ENCODE measurements at regions not wholly inside any gene's neighbourhood (a gene's known extent, or its start where the extent isn't known, plus 50 kb on each side); places are given as distances from the start of the nearest gene placed in this dataset.

DNA sequence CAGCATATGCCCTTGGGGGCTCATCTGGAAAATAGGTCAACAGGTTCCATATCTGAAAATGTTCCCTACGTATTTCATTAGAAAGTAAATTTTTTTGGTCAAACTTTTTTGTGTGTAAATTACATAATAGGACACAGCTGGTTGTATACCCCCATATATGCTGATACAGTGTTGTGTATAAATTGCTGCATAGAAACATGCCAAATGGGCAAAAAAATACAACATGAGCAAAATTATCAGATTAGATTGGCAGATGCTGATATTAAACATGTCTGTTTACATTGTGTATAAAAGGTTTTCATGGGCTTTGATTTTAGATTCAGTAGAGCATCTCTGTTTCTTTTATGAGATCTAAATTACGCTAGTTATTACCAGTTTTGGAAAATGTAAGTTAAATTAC is 2223.0 kb downstream of the MAT2B start:
- no peak for DNase-seq

DNA sequence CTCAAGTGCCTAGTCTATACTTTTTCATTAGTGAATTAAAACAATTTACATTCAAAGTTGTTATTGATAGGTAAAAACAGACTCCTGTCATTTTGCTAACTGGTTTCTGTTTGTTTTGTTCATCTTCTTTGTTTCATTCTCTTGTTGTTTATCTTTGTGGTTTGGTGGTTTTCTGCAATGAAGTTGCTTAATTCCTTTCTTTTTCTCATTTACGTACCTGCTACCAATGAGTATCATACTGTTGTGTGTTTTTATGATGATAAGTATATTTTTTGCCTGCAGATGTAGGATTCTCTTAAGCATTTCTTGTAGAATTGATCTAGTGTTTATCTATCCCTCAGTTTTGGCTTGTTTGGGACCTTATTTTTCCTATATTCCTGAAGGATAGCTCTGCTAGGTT is 2230.0 kb downstream of the MAT2B start:
- no peak for DNase-seq

DNA sequence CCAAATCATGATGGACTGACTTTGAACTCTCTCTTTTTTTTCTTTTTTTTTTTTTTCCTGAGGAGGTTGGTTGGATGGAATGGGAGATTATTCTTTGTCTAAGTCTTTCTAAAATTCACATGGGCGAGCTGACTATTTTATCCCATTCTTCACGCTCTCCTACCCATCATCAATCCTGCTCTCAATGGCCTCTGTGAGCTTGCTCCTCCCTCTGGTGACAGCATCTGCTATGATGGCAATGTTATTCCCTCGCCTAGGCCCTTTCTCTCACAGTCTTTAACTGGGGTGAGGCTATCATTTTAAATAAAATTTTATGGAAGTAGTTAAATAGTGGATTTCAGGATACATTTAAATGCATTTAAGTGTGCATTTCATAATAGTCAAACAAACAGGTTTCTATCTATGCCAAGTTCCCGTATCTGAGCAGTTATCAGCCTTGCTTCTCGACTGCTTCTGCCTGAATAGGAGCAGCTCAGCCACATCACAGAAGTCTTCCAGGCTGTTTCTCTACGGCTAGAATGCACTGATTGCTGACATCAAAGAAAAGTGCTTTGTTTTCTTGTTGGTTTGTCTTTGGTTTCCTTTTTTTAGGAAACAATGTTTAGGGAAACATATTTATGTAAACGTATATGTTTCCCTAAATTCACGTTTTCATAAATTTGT is 2233.8 kb downstream of the MAT2B start:
- DNase-seq, result no peak

DNA sequence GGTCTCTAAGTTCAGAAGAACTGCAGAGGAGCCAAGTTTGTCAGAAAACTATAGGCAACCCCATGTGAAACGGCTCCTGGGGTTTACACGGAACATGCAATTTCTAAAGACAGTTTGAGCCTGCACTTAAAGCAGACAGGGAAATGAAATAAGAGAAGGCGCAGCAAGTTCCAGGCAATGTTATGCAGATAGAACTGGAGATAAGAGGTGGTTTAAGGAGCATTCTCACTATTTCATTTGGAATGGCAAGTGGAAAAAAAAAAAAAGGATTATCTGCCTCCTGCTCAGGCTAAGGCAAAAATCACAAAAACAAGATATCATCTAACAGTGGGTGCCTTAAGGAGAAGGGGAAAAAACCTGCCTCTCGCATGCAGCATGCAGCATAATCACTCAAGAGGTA is 2252.4 kb downstream of the MAT2B start:
- DNase-seq, result no peak

DNA sequence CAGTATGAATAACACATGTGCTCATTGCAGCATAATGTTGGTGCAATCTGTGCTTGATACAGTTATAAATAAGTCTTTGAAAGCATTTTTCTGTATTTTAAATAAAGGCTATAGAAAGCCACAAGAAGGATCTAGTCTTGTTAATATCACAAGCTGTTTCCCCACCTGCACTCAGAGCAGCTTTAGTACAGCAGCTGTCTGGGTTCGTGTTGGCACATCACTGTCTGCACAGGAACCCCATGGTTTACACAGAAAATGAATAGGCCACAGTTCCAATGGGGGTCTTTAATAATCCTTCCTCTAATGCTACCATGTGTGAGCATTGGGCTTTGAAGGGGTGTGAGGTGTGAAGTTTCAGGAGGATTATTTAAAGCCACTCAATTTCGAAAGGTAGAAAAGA is 2269.7 kb downstream of the MAT2B start:
- no peak for DNase-seq

DNA sequence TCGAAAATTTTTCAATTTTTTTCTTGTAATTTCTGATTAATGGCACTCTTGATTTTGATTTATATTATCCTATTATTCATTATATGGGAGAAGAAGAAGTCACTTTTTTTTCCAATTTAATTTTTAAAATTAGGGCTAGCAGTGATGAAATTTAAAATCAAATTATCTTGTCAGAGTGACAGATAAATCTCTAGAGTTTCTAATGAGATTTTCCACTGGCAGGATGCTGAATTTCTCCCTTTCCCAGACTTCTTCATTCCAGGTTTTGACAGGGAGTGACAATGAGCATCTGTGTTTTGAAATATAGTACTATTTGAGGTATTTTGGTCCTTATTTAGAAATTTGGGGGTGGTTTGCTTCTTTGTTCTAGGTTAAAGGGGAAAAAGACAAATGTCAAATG is 2274.1 kb downstream of the MAT2B start:
- DNase-seq, result no peak

DNA sequence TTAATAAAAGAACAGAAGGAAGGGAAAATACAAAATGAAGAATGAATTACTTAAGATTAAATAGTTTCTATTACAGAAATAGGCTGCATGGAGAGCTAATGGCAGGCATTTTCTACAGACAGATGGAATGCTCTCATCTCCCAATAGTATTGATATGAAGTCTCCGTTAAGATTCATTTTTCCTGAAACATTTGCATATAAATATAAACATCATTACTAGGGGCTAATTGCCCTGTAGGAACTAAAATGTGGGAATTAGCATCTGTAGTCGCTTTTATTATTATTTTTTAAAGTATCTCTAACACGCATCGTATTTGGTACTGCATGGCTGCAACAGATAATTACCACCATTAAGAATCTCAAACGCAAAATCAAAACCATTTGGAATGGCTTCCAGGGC is 2275.5 kb downstream of the MAT2B start:
- no peak for DNase-seq

DNA sequence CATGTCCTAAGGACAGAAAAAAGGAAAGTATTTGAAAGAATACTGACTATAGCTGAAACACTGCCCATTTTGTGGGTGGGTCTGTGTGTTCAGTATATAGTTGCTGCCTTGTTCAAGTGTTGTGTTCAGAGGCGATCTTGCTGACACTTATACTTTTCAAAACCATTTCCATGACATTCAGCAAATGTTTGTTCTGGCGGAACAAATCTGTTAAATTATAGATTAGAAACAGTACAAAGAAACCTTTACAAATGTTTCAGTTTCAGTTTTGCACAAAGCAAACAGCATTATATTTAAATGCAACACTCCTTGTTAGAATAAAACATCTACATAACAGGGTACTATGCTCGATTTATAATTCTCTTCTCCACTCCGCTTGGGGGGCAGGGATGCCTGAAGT is 2276.3 kb downstream of the MAT2B start:
- DNase-seq, result no peak

DNA sequence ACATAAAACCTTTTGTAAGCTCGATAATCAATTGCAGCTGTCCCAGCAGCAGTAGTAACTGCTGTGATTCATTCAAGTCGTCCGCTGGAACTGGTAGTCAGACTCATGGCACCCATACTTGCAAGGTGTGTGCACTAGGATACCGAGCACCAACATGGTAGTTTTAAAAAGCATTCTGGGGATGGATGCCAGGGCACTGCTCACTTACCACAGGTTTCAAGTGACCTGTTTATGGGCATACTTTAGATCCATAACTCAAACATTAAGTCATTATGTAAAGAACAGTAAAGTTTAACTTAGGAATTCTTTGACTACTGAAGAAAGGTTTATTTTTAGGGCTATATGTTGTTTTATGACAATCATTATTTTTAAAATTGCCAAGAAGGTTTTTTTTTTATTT is 2277.6 kb downstream of the MAT2B start:
- no peak for DNase-seq

DNA sequence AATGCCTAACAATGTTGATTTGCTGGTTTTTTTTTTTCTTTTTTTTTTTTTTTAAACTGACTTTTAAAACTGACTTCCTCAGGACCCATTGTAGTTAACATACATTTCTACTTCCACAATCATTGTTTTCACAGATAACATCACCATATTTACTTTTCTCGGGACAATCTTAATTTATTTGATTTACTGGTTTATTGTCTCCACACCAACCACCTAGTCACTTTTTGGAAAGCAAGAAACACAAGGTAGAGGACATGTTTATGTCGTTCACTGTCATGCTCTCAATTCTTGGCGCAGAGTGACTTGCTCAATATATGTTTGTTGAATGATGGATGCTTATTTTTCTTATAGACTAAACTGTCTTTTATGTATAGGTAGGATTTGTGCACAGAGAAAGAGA is 2280.7 kb downstream of the MAT2B start:
- no peak for DNase-seq

DNA sequence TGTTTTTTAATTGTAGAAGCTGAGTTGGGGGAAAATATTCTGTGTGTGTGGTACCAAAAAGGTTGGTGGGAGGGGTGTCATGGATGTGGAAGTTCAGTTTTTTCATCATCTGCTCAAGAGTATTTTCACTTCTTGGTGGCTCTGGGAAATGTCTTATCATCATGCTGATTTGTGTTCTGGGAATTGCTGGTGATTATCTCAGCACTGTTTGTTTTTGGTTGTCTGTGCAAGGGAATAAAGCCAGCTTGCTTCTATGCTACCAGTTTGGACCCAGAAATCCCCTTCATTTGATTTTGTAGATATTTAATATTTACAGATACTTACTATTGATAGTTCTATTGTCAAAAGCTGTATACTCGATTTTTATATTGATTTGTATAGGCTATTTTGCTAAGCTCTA is 2289.7 kb downstream of the MAT2B start:
- no peak for DNase-seq

DNA sequence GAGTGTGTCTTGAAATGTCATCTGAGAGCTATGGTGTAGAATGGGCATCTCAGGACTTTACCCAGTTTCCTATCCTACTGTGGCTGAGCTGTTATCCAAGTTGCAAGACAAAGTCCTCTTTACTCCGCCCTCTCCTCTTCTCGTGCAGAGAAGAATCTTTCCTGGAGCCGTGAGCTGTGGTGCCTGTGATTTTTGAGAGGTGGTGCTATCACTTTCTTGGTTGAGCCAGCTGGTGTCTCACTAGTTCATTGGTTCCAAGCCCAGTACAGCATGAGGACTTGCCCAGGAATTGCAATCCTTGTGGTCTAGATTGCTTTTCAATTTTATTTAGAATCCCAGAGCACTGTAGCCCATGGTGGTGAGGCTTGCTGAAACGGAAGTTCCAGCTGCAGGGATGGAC is 2300.3 kb downstream of the MAT2B start:
- DNase-seq, result no peak

DNA sequence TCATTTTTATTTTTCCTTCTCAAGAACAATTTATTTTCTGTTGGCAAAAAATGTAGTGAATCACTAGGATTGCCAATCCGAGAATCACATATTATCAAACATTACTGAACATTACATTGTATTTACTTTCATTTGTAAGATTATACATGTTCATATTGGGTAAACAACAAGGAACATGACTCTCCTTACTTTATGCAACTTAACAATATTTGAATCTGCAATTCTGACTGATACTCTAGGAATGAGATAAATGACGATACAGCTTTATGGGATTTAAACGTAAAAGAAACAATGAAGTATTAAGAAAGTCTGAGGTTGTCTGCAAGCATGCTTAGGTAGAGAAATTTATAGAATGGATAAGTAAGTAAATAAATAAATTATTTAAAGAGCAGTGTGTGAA is 2302.9 kb downstream of the MAT2B start:
- DNase-seq, result no peak

DNA sequence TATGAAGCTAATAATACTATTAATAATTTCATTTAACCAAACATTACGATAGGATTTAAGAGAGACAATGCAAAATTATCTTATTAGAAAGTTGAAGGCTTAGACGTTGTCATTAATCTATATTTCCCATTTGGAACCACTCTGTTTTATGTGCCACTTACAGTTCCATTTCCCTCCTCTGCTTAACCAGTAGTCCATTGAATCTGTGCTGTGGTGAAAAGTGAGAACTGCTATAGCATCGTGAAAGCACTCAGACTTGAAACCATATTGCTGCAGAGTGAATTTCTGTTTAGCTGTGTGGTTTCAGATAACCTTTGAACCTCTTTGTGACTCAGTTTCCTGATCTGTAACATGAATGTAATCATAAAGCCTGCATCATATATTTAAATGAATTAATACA is 2304.5 kb downstream of the MAT2B start:
- no peak for DNase-seq

DNA sequence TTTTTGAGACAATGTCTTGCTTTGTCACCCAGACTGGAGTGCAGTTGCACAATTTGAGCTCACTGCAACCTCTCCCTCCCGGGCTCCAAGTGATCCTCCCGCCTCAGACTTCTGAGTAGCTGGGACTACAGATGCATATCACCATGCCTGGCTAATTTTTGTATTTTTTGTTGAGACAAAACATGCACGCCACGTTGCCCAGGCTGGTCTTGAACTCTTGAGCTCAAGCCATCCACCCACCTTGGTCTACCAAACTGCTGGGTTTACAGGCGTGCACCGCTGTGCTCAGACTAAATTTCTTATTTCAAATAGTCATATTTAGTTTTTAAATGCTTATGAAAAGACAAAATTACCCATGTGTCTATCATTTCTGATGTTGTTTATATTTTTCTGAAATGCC is 2324.1 kb downstream of the MAT2B start:
- DNase-seq, result no peak

DNA sequence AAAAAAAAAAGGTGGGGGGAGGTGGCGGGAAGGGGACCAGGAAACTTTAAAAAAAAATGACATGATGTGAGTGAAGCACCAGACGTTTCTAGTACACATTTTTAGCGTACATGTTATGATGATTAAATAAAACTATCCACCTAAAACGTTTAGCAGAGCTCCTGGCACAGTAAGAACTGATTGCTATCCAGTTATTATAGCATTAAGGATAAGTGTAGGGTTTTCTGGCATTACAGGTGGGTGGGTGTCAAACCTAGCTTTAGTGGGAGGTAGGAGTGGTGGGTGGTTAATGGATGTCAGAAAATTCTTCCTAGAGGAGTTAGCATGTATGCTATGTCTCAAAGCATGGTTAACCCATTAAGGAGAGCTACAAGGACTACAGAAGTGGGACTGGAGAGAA is 2329.5 kb downstream of the MAT2B start:
- no peak for DNase-seq

DNA sequence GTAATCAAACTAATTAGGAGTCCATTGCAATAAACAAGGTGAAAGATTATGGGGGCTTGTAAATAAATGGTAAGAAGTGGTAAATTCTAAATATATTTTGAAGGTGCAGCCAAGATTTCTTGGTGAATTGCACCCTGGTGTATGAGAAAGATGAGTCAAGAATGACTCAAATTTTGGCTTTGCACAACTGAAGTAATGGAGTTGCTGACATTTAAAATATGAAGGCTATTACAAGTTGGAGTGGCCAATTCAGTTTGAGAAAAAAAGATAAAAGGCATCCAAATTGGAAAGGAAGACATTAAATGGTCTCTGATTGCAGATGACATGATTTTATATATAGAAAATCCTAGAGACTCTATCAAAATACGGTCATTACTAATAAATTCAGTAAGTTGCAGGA is 2330.6 kb downstream of the MAT2B start:
- no peak for DNase-seq

DNA sequence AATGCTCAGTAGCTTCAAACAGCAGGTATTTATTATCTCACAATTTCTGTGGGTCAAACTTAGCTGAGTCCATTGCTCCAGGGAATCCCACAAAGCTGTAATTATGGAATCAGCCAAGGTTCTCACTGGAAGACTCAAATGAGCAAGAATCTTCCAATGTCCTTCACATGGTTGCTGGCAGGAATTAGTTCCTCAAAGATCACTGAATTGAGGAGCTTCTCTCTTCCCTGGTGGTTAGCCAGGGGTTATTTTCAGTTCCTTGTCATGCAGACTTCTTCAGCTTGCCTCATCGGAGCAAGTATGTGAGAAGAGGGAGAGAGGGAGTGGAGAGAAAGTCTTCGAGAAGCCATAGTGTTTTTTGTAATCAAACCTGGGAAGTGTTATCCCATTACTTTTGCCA is 2331.9 kb downstream of the MAT2B start:
- no peak for DNase-seq

DNA sequence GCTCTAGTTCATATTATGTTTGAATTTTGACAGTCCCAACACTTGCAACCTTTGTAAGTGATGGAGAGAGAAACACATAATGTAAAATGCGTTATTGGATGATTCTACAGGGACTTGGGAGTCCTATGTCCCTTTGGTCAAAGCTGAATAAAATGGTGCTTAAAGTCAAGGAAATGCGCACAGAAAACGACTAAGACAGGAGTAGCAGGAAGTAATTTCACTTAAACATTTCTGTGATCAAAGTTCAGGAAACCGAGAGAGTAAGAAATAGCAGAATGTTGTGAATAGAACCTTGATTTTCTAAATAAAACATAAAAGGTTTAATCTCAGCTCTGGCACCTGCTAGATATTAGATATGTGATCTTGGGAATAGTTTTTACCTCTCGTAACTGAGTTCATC is 2339.2 kb downstream of the MAT2B start:
- DNase-seq, result no peak

DNA sequence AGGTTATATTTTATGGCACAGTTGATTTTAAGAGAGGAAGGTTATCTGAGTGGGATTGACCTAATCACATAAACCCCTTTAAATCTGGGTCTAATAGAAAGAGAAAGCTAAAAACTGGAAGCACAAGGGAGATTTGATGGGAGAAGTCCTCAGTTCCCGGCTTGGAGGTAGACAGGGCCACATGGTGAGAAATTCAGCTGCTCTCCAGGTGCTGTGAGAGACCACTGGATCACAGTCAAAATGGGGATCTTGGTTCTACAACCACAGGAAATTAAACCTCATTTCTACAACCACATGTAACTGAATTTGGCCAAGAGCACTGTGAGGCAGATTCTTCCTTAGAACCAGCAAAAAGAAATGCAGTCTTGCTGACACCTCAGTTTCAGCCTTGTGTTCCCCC is 2352.7 kb downstream of the MAT2B start:
- no peak for DNase-seq

DNA sequence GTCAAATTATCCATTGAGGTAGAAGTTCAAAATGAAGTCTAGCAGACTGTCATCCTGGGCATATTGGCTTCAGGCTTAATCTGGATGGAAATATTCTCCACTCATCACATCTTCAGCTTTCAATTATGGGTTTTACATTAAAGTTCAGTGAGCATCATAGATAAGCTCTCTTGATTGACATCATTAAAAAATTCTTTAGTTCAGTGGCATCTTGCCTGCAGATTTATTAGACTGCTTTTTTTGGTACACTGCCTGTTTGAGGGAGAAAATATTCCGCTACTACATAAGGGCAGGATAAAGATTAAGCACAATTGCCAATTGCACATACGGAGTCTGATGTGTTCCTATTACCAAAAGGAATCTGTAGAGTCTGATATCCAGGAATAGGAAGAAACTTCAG is 2353.8 kb downstream of the MAT2B start:
- DNase-seq, result no peak

DNA sequence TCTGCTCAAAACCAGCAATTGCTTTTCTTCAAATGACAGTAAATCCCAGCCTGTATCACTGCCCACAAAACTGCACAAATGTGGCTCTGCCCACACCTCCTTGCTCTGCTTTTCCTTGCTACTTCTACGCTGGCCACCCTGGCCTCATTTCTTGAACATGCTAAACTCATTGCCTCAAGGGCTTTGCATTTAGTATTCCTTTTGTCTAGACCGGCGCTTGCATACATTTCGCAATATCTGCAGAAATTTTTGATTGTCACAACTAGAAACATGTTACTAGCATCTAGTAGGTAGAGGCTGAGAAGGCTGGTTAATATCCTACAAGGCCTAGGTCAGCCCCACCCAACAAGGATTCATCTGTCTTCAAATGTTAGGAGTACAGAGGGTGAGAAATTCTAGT is 2357.8 kb downstream of the MAT2B start:
- DNase-seq, result no peak

DNA sequence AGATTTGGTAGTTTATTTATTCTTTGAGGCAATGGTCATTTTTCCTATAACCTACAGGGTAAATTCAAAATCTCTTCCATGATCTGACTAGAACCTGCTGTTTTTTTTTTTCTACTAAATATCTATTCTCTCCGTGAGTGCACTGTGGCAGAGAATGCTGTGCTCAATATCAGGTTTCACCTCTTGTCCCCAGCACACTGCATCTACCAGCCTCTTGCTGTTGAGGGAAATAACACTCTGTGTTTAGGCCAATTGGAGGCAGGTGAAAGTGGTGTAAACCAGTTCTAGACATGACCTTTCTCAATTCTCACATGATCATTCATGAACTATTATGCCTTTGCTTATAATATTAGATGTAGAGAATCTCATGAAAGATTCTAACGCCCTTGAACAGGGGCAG is 2365.9 kb downstream of the MAT2B start:
- no peak for DNase-seq

DNA sequence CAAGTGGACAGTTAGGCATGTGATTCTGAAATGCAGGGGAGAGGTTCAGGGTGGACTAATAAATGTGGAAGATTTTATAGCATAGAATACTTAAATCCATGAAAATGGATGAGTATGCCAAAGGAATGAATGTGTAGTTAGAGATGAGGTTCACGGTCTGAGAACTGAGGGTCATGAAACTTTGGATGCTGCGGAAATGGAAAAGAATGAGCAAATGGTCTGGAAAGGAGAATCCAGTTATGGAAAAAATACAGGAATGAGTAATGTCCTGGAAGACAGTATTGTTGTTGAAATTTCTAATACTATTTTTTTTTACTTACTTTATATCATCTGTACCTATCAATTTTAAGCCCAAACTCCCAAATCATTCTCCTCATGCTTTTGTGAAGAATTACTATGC is 2369.4 kb downstream of the MAT2B start:
- DNase-seq, result no peak

DNA sequence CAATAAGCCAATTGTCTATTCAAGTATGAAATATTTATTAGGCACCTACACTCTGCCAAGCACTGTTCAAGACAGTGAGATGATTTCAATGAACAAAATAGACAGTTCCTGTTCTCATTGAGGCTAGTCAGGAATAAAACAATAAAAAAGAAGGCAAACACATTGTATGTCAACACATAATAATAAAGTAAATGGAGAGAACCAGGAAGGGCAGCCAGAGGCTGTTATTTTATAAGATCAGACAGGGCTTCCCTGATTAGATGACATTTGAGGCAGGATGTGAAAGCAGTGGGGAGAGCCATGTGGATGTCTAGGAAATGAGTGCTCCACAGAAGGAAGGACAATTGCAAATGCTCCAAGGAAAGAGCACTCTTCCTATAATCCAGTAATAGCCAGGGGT is 2371.1 kb downstream of the MAT2B start:
- DNase-seq, result no peak
